ENCODE measurements at regions not wholly inside any gene's neighbourhood (a gene's known extent, or its start where the extent isn't known, plus 50 kb on each side); places are given as distances from the start of the nearest gene placed in this dataset.

- Histone ChIP-seq H3K36me3 (ENCODE audit: control insufficient read depth, insufficient read depth, low read length) (peaks cover 2% of the 10 kb centered on the region; the same call in 1 of the 2 replicates), H3K27ac (ENCODE audit: low read length) (no peak overlapping the region), H3K27me3 (ENCODE audit: control insufficient read depth, insufficient read depth, low read length) (no peaks in the 10 kb centered on the region), H3K4me3 (ENCODE audit: low read depth in 2 of 2, low read length in 2 of 2) (no peak overlapping the region), H3K9me3 (ENCODE audit: control insufficient read depth, insufficient read depth, low read depth, low read length) (no peaks in the 10 kb centered on the region), H3K4me1 (ENCODE audit: control insufficient read depth, insufficient read depth, low read length) (no peaks in the 10 kb centered on the region)
- in situ Hi-C loops (cut with HindIII; ENCODE audit: low pct_unique_long_range_greater_than_20kb, low sequenced_read_pairs): no loop called here
- no TSS peak for BruUV-seq (replicated peaks)
- intact Hi-C loops (cut with micrococcal nuclease; ENCODE audit: unreplicated experiment): loop anchor here (5.0 to 10.0 kb wide), 3 partner anchors 630 to 1123 kb away; no protein-coding TSS in a partner anchor
- TF ChIP-seq SIN3A (IDR thresholded peaks at IDR 0.05; ENCODE audit: borderline replicate concordance, insufficient read depth, low read depth, low read length) (no peak), REST (IDR thresholded peaks at IDR 0.05; ENCODE audit: insufficient read depth in 1 of 2, low read depth in 2 of 2, low read length in 1 of 2) (no peak), CTCF (IDR thresholded peaks at IDR 0.05) (peak; percentile 67)
- ATAC-seq: peak; percentile 60; the same call in 1 of the 2 replicates
- POLR2A ChIA-PET: no interaction called here
- DNase-seq (ENCODE audit: low read depth, low spot score): no peak
- CTCF ChIA-PET: no interaction called here
Observed at GRCh38 chr6:144581812-144582537, 296.8 kb downstream of the UTRN start.

- Histone ChIP-seq H3K27ac (ENCODE audit: low read length) (no peak overlapping the region), H3K4me1 (ENCODE audit: control insufficient read depth, insufficient read depth, low read length) (no peaks in the 10 kb centered on the region), H3K9me3 (ENCODE audit: control insufficient read depth, insufficient read depth, low read depth, low read length) (no peaks in the 10 kb centered on the region), H3K27me3 (ENCODE audit: control insufficient read depth, insufficient read depth, low read length) (no peaks in the 10 kb centered on the region), H3K4me3 (ENCODE audit: low read depth in 2 of 2, low read length in 2 of 2) (no peak overlapping the region; a peak in 1 of 4 replicates), H3K36me3 (ENCODE audit: control insufficient read depth, insufficient read depth, low read length) (peaks cover 2% of the 10 kb centered on the region; the same call in 1 of the 2 replicates)
- ChIA-PET POLR2A (no interaction called here), CTCF (no interaction called here)
- DNase-seq (ENCODE audit: low read depth, low spot score): no peak
- TF ChIP-seq TCF7L2 (IDR thresholded peaks at IDR 0.05; ENCODE audit: low read depth, low read length) (no peak), REST (IDR thresholded peaks at IDR 0.05; ENCODE audit: insufficient read depth in 1 of 2, low read depth in 2 of 2, low read length in 1 of 2) (no peak), POLR2AphosphoS5 (IDR thresholded peaks at IDR 0.05; ENCODE audit: low read depth, low read length) (no peak), CTCF (IDR thresholded peaks at IDR 0.05) (no peak), SIN3A (IDR thresholded peaks at IDR 0.05; ENCODE audit: borderline replicate concordance, insufficient read depth, low read depth, low read length) (no peak)
- in situ Hi-C loops (cut with HindIII; ENCODE audit: low pct_unique_long_range_greater_than_20kb, low sequenced_read_pairs) (no loop called here), intact Hi-C loops (cut with micrococcal nuclease; ENCODE audit: unreplicated experiment) (loop anchor here (5.0 to 10.0 kb wide), 3 partner anchors 629 to 1122 kb away; no protein-coding TSS in a partner anchor)
- no peak for ATAC-seq
- BruUV-seq (replicated peaks): no TSS peak
Observed at GRCh38 chr6:144582939-144583613, 297.9 kb downstream of the UTRN start.
